ENCODE measurements at regions not wholly inside any gene's neighbourhood (a gene's known extent, or its start where the extent isn't known, plus 50 kb on each side); places are given as distances from the start of the nearest gene placed in this dataset.

DNA sequence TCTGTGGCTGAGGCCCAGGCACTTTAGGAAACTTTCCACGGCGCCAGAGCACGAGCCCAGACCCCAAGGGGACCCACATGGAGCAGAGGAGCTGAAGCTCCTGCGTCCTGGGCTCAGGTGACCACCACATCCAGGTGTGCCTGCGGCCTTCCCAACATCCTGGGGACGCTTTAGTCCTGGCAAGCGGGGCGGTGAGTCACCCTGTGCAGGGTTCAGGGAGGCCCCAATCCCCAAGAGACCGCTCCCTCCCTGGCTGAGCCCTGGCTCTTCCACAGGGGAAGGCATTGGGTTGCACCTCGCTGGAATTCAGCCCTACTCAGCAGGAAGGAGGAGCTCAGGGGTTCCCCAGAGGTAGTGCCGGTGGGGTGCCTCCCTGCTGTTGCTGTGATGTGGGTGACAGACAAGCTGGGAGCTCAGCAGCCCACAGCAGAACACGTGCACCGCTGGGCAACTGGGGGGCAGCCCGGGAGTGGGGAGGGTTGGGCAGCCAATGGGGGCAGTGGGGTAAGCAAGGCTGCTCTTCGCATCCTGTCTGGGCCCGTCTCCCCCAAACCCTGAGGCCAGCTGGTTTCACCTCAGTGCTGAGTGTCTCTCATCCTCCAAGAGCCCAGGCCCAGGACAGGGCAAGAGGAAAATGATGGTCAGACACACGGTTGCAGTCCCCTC is 802.8 kb downstream of the BRD1 start:
- no peak for DNase-seq

DNA sequence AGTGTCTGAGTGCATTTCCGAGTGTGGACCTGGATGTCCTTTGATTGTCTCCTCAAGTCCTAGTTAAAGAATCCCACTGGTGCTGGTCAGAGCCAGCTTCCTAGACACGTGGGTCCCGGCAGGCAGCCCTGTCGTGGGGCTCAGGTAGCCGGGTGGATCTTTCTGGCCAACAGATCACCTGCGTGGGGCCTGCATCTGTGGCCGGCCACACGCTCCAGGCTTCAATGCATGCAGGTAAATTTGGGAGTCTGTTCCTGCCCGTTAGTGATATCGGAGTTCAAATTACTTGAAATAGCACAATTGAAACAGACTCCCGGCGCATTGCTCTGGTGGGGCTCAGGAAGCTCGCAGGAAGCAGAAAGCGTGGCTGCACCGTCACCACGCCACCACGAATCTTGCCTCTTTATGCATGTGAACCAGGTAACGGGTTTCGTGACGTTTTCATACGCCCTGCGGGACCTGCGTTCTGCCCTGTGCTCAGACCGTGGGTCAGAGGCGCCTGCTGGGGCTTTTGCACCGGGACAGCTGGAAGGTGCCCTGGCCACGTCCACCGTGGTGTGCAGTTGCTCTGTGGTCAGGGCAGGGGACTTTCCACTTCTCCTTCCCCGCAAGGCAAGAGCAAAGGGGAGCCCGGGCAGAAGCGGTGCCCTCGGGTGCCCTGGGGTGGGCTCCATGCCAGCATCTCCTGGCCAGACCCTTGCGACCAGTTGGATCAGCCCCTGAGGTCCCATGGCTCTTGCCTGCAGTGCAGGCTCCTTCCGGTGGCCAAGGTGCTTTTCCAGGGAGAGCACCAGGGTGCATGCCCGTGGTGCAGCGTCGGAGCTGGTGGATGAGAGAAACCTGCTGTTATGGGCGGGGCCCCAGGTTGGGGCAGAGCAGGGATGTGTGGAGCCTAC is 803.5 kb downstream of the BRD1 start:
- DNase-seq: no peak

DNA sequence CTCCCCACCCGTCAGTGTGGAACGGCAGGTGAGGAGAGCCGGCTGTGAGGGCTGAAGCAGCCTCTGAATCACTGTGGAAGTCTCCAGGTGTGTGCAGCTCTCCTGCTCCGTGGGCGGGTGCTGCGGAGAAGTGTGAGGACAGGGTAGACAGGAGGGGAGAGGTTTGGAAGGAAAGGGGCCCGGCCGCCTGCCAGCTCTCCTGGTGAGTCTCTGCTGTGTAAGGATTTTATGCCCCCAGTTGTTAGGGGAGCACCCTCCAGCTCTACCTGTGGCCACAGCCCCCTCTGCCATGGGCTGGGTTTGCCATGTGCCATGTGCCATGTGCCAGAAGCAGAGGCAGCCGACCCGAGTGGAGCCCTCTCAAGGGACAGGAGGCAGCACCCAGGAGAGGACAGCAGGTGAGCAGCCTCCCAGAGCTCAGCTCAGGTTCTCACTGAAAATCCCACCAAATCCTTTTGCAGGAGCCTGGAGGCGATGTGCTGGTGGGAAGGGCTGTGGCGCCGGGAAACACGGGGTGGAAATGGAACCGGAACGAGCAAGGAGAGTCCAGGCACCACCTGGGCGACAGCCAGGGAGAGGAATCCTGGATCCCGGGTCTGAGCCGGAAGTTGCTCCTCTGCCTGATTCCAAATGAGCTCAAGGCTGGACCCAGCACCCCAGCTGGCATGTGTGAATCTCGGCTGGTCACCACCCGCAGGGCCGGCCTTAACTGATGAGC is 804.4 kb downstream of the BRD1 start:
- no peak for DNase-seq

DNA sequence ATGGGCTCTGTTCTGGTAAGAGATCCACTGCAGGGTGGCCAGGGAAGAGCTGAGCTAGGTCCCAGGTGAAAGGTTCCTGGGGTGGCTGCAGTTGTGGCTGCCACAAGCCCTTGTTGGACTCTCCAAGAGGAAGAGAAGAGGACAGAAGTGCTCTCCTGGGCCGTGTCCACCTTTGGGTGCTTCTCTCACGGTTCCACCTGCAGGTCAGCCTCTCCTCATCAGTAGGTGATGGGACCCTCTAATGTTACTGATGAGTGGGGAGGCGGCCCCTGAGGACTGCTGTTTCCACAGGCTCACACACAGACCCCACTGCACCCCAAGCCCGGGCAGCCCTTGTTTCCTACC is 804.9 kb downstream of the BRD1 start:
- DNase-seq: no peak

DNA sequence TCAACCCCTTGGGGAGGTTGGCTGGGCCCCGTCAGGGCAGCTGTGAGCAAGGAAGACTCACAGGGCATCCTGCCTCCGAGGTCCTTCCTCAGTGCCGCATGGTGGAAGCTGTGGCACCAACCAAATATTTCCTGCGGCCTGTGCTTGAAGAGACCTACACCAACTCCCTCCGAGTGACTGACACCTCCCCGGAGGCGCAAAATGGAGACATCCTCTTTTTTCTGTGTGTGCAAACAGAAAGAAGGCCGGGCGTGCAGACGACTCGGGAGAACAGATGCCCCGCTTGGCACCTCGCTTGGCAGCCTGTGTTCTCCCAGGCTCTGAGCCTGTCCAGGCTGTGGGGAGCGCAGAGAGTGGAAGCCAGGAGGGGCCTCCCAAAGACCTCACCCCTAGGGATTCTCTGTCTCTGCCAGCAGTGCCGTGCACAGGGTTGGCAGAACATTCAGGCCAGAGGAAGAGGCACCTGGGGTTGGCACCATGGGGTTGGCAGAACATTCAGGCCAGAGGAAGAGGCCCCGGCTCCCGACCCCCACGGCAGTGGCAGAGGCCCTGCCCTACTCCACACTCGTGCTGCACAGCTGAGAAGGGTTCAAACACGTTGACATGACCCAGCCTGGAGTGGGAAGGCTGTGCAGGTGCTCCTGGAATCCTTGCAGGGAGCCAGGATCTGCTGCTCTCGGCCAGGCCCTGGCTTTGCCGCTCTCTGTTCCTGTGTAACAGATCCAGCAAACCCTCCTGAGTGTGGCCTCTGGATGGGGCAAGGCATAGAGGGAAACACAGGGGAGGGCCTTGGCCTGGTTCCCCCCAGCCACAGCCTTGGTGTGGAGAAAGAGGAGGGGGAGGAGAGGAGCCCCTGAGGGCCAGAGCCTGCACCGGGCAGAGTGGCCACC is 805.5 kb downstream of the BRD1 start:
- DNase-seq: no peak

DNA sequence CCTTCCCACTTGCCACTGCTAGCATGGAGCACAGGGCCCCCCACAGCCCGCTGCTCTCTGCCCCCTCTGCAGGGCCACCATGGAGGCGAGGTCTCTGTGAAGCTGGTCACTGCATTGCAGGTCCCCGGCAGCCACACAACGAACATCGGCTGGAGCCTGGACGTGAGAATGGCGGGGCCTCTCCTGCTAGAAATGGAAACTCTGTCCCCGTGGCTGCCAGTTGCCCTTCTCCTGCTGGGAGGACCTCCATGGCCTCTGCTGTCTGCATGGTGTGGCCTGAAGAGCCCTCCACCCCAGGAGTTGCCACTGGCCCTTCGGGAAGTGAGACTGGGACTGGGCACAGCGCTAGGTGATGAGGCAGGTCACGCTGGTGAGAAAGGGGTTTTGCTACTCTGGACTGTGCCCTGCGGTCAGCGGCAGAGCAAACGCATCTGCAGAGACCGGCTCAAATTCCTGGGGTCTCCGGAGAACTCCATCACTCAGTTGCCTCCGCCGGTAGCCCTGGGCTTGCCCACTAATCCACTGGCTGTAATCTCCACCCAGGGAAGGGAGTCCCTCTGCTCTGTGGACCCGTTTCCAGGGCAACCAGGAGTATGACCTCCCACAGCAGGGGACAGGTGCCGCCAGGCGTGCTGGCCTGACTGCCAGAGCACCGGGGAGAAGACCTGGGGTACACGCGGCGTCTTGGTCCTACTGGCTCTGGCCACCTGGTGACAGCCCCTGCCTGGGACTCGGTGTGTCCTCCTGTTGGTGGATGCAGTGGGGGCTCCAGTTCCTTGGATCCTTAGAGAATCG is 806.3 kb downstream of the BRD1 start:
- no peak for DNase-seq

DNA sequence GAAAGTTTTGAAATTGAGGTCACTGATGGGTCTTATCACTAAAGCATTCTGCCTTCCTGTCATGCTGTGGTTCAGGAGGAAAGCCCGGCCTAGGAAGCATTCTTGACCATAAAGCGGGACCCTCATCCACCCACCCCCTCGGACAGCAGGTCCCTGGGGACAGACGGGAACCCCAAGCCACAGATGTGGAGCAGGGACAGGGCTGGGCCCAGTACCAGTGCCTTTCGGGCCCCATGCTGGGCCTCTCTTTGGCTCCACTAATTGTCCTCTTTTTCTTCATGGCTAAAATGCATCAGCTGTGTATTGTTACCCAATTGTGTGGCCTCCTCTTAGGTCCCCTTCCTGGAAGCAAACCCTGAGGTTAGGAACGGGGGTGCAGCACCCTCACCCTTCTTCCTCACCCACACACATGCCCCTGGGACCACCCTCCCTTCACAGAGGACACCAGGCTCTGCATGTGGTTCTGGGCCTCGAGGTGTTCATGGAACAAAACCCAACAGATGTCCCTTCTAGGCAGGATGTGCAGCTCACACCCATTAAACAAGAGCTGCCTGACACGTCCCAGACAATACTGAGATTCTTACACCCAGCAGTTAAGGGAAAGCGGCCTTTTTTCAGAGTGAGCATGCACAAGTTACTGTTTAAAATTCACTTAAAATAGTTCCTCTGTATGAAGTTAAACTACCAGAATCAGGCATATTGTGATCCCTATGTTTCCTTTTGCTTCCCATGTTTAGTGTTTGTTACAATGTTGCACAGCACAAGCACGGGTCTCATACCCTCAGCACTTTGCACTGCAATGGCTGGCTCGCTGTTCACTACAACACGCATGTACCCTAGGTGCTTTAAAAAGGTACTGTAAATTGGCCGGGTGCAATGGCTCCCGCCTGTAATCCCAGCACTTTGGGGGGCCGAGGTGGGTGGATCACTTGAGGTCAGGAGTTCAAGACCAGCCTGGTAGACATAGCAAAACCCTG is 807.6 kb downstream of the BRD1 start:
- no peak for DNase-seq

DNA sequence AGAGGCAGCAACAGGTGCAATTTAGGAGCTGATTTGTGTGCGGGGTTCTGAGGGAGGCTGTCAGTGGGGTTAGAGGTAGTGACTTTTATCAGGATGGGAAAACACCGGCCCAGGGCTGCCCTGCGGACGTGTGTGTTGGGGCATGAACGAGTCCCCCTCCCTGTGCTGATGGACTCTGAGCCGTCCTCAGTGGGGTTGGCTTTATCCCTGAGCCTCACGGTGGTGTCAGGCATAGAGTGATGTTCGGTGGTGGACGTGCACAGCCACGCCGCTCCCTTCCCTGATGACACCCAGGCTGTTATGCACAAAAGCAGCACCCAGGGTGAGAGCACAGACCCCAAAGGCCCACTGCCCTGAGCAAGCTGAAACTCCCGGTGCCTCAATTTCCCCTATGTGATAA is 809.1 kb downstream of the BRD1 start:
- no peak for DNase-seq

DNA sequence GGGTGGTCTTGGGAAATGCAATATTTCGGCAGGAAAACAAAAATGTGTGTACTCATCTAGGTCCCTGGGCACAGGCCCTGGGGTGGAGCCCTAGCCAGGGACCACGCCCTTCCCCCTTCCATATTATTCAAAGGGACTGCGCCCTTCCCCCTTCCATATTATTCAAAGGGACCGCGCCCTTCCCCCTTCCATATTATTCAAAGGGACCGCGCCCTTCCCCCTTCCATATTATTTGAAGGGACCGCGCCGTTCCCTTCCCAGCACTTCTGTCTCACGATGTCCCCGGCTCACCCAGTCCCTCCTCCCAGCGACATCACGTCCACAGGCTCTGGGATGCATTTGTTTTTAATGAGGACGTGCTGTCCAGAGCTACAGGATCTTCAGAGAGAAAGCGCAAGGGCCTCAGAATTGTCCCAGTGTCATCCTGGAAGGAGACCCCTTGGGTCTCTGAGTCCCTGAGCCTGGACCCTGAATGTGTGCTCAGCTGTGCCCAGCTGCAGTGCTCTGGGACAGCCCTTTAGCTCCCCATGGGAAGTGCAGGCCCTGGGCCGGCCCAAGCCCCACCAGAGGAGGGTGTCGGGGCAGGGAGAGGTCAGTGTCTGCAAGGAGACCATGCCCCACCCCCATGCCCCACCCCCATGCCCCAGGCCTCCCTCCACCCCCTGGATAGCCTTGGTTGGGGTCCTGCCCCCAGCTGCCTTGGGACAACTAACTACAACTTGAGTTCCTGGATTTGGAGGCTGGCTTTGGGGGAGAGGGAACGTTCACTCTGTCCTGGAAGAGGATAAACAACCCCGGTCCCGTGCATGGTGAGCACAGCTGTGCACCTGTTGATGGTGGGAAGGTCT is 810.0 kb downstream of the BRD1 start:
- DNase-seq: no peak

DNA sequence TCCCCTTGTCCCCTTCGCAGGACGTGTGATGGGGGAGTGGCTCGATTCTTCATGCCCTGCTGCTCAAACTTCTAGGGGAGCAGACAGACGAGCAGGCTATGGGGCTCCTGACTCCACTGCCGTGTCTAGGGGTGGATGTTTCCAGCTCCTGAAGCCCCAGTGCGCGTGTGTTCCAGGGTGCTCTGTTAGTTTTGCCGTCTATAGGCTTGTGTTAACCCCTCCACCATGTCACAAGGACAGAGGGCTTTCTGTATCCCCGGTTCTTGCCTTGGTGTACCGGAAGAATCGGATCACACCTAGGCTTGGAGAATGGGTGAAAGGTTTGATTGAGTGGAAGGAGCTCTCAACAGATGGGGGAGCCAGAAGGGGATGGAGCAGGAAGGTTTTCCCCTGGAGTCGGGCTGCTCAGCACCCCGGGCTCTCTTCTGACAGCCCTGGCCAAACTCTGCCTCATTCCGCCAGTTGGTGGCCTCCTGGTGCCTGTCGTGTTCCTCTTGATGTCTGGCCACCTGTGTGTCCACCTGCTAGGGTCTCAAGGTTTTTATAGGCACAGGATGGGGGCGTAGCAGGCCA is 810.7 kb downstream of the BRD1 start:
- no peak for DNase-seq

DNA sequence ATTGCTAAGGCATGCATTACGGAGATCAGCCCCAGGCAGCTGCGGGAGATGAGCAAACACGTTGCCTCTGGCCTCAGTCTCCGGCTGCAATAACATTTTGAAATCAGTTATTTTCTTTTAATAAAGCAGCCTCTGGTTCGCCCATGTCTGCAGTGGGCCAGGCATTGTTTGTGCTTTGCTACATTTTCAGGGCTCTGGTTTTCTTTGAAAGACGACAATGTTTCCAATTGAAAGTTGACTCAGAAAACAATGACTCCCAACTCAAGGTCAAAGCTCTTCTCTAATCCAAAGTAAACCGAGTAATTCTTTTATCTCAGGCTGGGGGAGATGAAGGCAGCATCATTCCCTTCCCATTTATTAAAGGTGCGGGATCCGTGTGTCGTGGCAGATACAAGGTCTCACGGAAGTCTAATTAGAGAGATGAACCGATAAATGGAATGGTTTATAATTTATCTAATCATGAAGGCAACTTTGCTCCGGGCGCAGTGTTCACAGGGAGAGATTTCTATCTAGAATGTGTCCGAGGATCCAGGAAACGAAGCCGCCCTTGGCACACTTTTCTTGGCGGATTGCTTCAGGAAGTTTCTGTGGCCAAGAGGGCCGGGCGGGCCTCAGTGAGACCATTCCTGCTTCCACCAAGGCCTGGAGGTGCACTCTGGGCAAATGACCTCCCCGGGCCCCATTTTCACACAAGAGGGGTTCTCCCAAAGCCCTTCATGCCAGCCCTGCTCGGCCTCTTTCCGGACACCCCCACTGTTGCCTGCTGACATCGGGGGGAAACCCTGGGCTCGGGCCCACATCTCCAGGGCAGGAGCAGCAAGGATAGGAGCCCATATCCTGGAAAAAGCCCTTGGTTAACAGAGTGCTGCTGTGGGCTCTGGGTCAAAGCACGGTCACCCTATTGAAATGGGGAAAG is 811.4 kb downstream of the BRD1 start:
- no peak for DNase-seq

DNA sequence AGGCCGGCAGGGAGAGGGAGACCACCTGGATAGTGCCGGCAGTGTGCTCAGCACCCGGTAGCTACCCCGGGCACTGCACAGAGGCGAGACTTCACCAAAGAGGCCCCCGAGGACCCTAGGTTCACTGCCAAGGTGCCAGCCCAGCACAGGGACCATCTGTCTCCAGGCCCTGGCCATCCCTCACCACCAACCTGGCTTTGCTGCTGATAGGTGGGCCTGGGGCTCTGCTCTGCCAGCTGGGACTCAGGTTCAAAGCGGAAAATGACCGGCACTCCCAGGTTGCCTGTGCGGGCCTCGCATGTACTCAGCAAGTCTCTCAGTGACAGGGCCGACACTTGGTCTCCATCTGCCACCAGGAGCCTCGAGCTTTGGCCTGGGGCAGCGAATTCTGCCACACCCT is 812.2 kb downstream of the BRD1 start:
- no peak for DNase-seq

DNA sequence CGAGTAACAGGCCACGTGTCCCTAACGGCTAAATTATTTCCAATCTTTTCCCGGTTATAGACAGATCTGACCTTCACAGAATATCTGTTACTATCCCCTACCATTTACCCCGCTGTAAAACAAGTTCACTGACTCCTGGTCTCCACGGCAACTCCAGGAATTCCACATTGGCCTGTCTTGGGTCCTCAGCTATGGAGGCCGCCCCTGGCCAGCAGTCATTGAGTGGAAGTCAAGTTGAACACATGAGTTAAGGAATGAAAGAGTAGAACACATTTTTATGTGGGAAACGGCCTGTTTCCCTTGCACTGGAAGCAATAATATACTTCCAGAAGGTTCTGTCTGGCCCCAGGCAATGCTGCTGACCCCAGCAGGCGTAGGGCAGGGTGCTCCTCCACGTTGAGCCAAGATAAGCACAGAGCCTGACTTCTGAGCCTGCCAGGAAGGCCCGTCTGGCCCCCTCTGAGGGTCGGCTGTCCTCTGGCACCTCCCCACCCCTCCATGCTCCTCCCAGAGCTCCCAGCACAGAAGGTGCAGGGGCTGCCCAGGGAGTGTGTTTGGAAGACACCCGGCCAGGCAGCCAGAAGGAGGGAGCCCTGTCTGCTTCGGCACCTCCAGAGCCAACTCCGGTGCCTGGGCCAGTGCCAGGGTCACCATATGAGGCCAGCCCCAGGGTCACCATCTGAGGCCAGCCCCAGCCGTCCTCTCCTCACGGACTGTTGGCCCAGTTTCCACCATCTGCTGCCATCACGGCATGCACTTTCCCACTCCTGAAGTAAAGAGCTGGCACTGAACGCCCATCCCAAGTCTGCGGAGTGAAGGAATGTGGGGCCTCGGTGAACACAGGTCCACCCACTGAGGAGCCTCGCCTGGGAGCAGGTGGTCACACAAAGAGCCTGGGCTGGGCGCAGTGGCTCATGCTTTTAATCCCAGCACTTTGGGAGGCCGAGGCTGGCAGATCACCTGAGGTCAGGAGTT is 813.2 kb downstream of the BRD1 start:
- no peak for DNase-seq

DNA sequence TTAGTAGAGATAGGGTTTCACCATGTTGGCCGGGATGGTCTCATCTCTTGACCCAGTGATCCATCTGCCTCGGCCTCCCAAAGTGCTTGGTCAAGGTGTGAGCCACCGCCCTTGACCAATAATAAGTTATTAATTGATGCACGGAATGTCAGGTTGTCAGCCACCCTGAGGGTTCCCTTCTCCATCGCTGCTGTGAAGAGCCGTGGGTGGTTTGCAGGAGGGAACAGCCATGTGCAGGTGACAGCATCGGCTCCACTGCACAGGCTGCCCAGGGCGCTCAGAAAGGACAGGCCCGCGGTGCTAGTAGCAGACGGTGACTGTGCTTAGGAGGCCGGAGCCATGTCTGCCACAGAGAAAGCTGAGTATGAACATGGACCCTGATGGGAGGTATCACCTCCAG is 814.0 kb downstream of the BRD1 start:
- DNase-seq: no peak

DNA sequence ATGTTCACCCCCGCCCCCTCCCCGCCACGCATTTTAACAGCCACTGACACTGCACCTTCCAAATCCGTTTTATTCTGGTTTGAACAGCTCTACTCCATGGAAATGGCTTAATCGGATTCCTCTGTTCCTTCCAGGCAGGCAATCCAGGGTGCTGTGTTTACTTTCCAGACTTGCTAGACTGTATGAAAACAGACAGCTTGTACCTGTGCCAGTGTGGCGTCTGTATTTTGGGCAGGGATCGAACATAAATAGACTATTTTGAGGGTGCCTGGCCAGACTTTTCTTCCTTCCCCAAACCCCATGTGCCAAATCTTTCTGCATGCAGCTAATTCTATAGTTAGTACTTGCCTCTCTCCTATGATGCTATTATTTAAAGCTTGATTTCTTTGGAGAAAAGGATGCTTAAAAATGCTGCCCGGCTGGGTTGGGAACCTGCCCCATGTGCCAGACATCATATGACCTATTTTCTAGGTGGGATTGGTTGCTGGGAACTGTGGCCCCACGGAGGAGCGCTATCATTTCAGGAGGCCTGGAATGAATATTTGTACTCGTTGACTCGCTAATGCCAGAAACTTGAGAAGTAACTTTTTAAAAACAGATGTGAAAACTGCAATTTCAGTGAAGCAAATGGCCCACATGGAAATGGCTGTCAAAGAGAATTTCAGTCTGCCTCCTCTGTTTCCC is 814.8 kb downstream of the BRD1 start:
- DNase-seq: no peak
